HUES48 (cell line): ENCODE measurements at regions not wholly inside any gene's neighbourhood (a gene's known extent, or its start where the extent isn't known, plus 50 kb on each side); places are given as distances from the start of the nearest gene placed in this dataset.

Experiments
- H3K27ac ChIP-seq: one replicate; pipeline ENCODE4 v1.7.0; 2013; ENCODE audit warnings: low read depth, low read length, inconsistent platforms
- H3K27me3 ChIP-seq: 2 replicates; pipeline ENCODE4 v1.6.1; 2013; ENCODE audit warnings: mild to moderate bottlenecking, low read length; ENCODE audit not compliant: control insufficient read depth, insufficient read depth
- H3K36me3 ChIP-seq: 2 replicates; pipeline ENCODE4 v1.6.1; 2013; ENCODE audit warnings: low read length; ENCODE audit not compliant: control insufficient read depth, insufficient read depth
- H3K4me1 ChIP-seq: 2 replicates; pipeline ENCODE4 v1.6.1; 2013; ENCODE audit warnings: mild to moderate bottlenecking, low read length; ENCODE audit not compliant: control insufficient read depth, insufficient read depth
- H3K4me3 ChIP-seq: 2 replicates; pipeline ENCODE4 v1.5.1; 2013; ENCODE audit warnings: mild to moderate bottlenecking, low read depth, low read length
- H3K9ac ChIP-seq: 2 replicates; pipeline ENCODE4 v1.6.1; 2013; ENCODE audit warnings: mild to moderate bottlenecking, low read depth, low read length, moderate library complexity
- H3K9me3 ChIP-seq: 2 replicates; pipeline ENCODE4 v1.6.1; 2013; ENCODE audit warnings: low read length; ENCODE audit not compliant: control insufficient read depth, insufficient read depth

GRCh38 chr4:26212528-26212927 lies 108.3 kb upstream of the RBPJ start:
- H3K4me1 ChIP-seq, result no peaks in the 10 kb centered on the region
- H3K27me3 ChIP-seq, result no peaks in the 10 kb centered on the region
- no peaks in the 10 kb centered on the region for H3K9me3 ChIP-seq
- no peak overlapping the region for H3K27ac ChIP-seq
- no peak overlapping the region for H3K4me3 ChIP-seq
- H3K36me3 ChIP-seq, result no peaks in the 10 kb centered on the region
- no peak overlapping the region for H3K9ac ChIP-seq

- Histone ChIP-seq H3K9ac (no peak overlapping the region), H3K27me3 (no peaks in the 10 kb centered on the region), H3K9me3 (no peaks in the 10 kb centered on the region), H3K4me1 (no peaks in the 10 kb centered on the region), H3K27ac (no peak overlapping the region), H3K4me3 (no peak overlapping the region), H3K36me3 (no peaks in the 10 kb centered on the region)
Measured at GRCh38 chr4:26213317-26213716, 107.5 kb upstream of the RBPJ start.

GRCh38 chr4:26214994-26215393 lies 105.8 kb upstream of the RBPJ start:
- Histone ChIP-seq H3K36me3 (no peaks in the 10 kb centered on the region), H3K9ac (no peak overlapping the region), H3K27me3 (no peaks in the 10 kb centered on the region), H3K4me3 (no peak overlapping the region), H3K9me3 (no peaks in the 10 kb centered on the region), H3K27ac (no peak overlapping the region), H3K4me1 (no peaks in the 10 kb centered on the region)

GRCh38 chr4:26215725-26216124 lies 105.1 kb upstream of the RBPJ start:
- H3K27me3 ChIP-seq, result no peaks in the 10 kb centered on the region
- H3K9me3 ChIP-seq, result no peaks in the 10 kb centered on the region
- H3K4me1 ChIP-seq, result no peaks in the 10 kb centered on the region
- no peaks in the 10 kb centered on the region for H3K36me3 ChIP-seq
- no peak overlapping the region for H3K9ac ChIP-seq
- no peak overlapping the region for H3K4me3 ChIP-seq
- no peak overlapping the region for H3K27ac ChIP-seq

GRCh38 chr4:26217481-26217880 lies 103.3 kb upstream of the RBPJ start:
- no peaks in the 10 kb centered on the region for H3K9me3 ChIP-seq
- no peaks in the 10 kb centered on the region for H3K27me3 ChIP-seq
- no peaks in the 10 kb centered on the region for H3K36me3 ChIP-seq
- H3K4me3 ChIP-seq, result no peak overlapping the region
- H3K9ac ChIP-seq, result no peak overlapping the region
- H3K27ac ChIP-seq, result no peak overlapping the region
- no peaks in the 10 kb centered on the region for H3K4me1 ChIP-seq

GRCh38 chr4:26217961-26218676 lies 102.7 kb upstream of the RBPJ start:
- Histone ChIP-seq H3K36me3 (no peaks in the 10 kb centered on the region), H3K4me3 (no peak overlapping the region), H3K27me3 (no peaks in the 10 kb centered on the region), H3K4me1 (no peaks in the 10 kb centered on the region), H3K27ac (no peak overlapping the region), H3K9ac (no peak overlapping the region), H3K9me3 (no peaks in the 10 kb centered on the region)

- Histone ChIP-seq H3K4me1 (no peaks in the 10 kb centered on the region), H3K27me3 (no peaks in the 10 kb centered on the region), H3K27ac (no peak overlapping the region), H3K9ac (no peak overlapping the region), H3K36me3 (no peaks in the 10 kb centered on the region), H3K9me3 (no peaks in the 10 kb centered on the region), H3K4me3 (no peak overlapping the region)
Measured at GRCh38 chr4:26218677-26219605, 101.9 kb upstream of the RBPJ start.

GRCh38 chr4:26220696-26221095 lies 100.1 kb upstream of the RBPJ start:
- Histone ChIP-seq H3K9ac (no peak overlapping the region), H3K27me3 (no peaks in the 10 kb centered on the region), H3K9me3 (no peaks in the 10 kb centered on the region), H3K36me3 (no peaks in the 10 kb centered on the region), H3K4me3 (no peak overlapping the region), H3K4me1 (no peaks in the 10 kb centered on the region), H3K27ac (no peak overlapping the region)

- Histone ChIP-seq H3K9ac (no peak overlapping the region), H3K27me3 (no peaks in the 10 kb centered on the region), H3K4me1 (no peaks in the 10 kb centered on the region), H3K36me3 (no peaks in the 10 kb centered on the region), H3K9me3 (no peaks in the 10 kb centered on the region), H3K4me3 (no peak overlapping the region), H3K27ac (no peak overlapping the region)
Measured at GRCh38 chr4:26223155-26223554, 97.7 kb upstream of the RBPJ start.

- Histone ChIP-seq H3K36me3 (no peaks in the 10 kb centered on the region), H3K27ac (no peak overlapping the region), H3K4me1 (no peaks in the 10 kb centered on the region), H3K4me3 (no peak overlapping the region), H3K9me3 (no peaks in the 10 kb centered on the region), H3K9ac (no peak overlapping the region), H3K27me3 (no peaks in the 10 kb centered on the region)
Measured at GRCh38 chr4:26226629-26227376, 94.0 kb upstream of the RBPJ start.
